GM12801 (cell line): ENCODE measurements at regions not wholly inside any gene's neighbourhood (a gene's known extent, or its start where the extent isn't known, plus 50 kb on each side); places are given as distances from the start of the nearest gene placed in this dataset.

Source experiments
- TF ChIP-seq, protein P1 (sequence below): IDR thresholded peaks from one replicate; pipeline ENCODE4 v1.5.1; 2011; ENCODE audit warnings: control low read depth; ENCODE audit not compliant: insufficient read length; ENCODE audit errors: extremely low read depth

GRCh38 chr4:81723019-81723884 lies 251.5 kb upstream of the RASGEF1B start:
- TF ChIP-seq, protein P1, sequence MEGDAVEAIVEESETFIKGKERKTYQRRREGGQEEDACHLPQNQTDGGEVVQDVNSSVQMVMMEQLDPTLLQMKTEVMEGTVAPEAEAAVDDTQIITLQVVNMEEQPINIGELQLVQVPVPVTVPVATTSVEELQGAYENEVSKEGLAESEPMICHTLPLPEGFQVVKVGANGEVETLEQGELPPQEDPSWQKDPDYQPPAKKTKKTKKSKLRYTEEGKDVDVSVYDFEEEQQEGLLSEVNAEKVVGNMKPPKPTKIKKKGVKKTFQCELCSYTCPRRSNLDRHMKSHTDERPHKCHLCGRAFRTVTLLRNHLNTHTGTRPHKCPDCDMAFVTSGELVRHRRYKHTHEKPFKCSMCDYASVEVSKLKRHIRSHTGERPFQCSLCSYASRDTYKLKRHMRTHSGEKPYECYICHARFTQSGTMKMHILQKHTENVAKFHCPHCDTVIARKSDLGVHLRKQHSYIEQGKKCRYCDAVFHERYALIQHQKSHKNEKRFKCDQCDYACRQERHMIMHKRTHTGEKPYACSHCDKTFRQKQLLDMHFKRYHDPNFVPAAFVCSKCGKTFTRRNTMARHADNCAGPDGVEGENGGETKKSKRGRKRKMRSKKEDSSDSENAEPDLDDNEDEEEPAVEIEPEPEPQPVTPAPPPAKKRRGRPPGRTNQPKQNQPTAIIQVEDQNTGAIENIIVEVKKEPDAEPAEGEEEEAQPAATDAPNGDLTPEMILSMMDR: no peak

DNA sequence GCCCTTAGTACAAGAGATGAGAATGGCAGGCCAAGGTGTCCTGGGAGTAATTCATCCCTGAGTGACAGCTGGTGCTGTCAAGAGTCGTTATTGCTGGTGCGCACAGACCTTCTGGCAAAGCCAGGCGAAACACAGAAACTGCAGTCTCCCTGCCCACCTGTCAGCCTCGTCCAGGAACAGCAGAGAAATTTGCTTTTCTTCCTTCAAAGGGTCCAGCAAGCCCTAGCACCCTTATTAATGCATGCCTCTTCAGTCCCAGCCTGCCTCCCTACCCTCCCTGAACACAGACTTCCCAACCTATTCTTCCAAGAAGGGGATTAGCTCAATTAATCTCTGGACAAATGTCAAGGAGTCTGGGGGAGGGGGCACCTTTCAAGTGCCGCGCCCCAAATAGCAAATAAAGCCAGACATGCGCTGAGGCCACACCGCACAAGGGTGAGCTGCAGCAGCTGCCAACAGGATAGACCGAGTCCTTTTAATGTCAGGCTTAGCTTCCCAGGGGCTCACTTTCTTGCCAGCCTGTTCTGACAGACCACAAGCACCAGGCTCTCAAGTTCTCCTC lies 250.7 kb upstream of the RASGEF1B start:
- TF ChIP-seq, protein P1: no peak

GRCh38 chr4:81715757-81716156 lies 244.1 kb upstream of the RASGEF1B start:
- TF ChIP-seq, protein P1: no peak

- TF ChIP-seq, protein P1: no peak
These were observed 242.6 kb upstream of the RASGEF1B start for GRCh38 chr4:81714291-81714690.

DNA sequence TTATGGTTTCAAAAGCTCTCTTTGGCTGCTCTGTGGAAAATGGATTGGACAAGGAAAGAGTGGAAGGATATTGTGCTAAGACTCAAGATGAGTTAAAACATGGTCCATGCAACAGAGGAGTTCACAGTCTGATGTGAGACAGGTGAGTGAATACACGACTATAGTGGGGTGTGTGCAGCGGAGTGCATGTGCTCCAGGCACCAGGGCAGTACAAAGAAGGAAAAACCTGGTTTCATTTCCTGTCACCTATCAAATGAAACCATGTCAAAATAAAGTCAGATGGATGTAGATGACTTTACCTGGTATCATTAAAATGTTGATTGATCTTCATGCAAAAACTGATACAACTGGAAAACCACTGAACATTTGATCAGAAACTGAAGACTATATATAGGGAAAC lies 241.0 kb upstream of the RASGEF1B start:
- TF ChIP-seq, protein P1: no peak

- TF ChIP-seq, protein P1: no peak
These were observed 232.8 kb upstream of the RASGEF1B start for GRCh38 chr4:81704461-81704860.

DNA sequence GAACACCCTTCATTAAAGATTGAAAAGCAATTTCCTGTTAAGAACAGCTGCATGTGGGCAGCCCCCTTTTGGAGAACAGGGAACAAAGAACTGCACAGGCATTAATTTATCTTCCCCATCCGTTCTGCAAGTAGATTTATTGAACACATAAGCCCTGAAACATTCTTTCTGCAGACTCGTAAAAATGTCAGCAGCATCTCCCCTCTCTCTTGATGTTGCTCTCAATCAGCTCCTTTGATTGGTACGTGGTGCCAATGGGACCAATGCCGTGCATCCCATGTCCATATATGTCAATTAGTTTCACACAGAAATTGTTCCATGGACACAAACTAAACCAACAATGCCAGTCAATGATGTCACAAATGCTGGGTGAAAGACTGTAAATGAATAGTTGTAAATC lies 228.5 kb upstream of the RASGEF1B start:
- TF ChIP-seq, protein P1: no peak
